Adrenal gland (tissue), 5 donors: ENCODE measurements at regions not wholly inside any gene's neighbourhood (a gene's known extent, or its start where the extent isn't known, plus 50 kb on each side); places are given as distances from the start of the nearest gene placed in this dataset.

Experiments
- CTCF ChIP-seq, 6 experiments: fragments of 450-650 bp in 4 of 6; fragments of 200-600 bp in 2 of 6; sonication (generic) in 1 of 6; IDR thresholded peaks; 1 replicate in 5 of 6; 2 replicates in 1 of 6; pipeline versions ENCODE4 v1.5.1 to v1.8.0; 2016 to 2021; ENCODE audit warnings: antibody characterized with exemption in 6 of 6, mild to moderate bottlenecking in 2 of 6, moderate library complexity in 1 of 6
- POLR2A ChIP-seq, 2 donors: fragments of 450-650 bp; IDR thresholded peaks; one replicate each; pipeline ENCODE4 v1.6.1; 2017; ENCODE audit warnings: antibody characterized with exemption in 2 of 2, mild to moderate bottlenecking in 2 of 2, moderate library complexity in 1 of 2
- donor health status: DM: no; HTN: no; CAD: no.

GRCh38 chr4:120225527-120225926 lies 158.9 kb upstream of the MAD2L1 start:
- TF ChIP-seq POLR2A (IDR thresholded peaks at IDR 0.05) (no peak), CTCF (IDR thresholded peaks at IDR 0.05) (no peak)
